GM21515 (cell line): ENCODE measurements at regions not wholly inside any gene's neighbourhood (a gene's known extent, or its start where the extent isn't known, plus 50 kb on each side); places are given as distances from the start of the nearest gene placed in this dataset.
"Not testable (repeated sequence)": the region's sequence is repeated elsewhere in the genome, so short reads cannot be mapped to it uniquely, and the experiment has no call there.

ENCODE experiments used
- ATAC-seq: cut with Tn5 transposase; IDR thresholded peaks from one replicate; pipeline ENCODE4 v1.9.1; 2021; ENCODE audit not compliant: unreplicated experiment

DNA sequence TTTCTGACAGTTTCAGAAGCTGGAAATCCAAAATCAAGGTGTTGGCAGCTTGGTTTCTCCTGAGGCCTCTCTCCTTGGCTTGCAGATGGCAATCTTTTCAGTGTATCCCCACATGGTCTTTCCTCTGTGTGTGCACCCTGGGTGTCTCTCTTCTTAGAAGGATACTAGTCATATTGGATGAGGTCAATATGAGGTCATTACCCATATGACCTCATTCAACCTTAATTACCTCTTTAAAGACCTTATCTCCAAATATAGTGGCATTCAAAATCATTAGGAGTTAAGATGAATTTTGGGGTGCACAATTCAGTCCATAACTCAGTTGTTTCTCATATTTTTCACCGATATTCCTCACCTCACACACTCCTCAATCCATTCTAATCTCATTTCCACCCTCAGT, 92.4 kb upstream of the TGM3 start:
- no peak for ATAC-seq

- ATAC-seq = no peak
These were observed 91.8 kb upstream of the TGM3 start for GRCh38 chr20:2204021-2204420.

DNA sequence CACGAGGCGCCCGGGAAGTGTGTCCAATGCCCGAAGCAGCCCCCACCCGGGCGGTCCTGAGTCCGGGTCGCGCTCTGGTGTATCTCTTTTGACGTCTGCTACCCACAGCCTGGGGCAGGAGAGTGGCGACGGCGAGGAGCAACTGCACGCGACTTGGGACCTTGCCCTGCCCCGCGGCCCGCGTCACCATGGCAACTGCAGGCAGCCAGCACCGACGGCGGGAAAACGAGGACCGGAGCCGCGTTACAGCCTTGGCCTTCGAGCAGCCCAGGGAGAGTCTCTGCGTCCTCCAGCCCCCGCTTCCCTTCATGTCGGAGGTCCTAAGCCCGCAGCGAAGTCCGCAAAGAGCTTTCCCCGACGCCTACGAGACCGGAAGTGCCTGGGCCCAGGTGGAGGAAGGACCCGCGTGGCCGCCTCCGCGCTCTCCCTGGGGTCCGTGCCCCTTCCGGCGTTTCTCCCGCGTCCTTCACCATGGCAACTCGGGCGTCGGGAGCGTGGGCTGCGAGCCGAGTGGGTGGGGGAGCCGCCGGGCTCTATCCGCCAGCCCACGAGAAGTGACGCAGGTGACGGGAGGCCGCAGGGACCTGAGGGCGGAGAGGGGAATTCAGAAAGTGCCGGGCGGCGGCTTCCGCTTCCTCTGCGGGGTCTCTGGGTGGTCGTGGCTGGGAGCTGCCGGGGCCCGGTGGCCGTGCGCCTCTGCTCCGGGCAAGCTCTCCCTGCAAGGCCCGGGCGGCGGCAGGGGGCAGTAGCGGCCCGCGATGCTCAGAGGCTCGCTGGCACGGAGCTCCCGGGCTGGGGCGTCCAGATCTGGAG, 88.6 kb upstream of the TGM3 start:
- peak; percentile 57 for ATAC-seq

DNA sequence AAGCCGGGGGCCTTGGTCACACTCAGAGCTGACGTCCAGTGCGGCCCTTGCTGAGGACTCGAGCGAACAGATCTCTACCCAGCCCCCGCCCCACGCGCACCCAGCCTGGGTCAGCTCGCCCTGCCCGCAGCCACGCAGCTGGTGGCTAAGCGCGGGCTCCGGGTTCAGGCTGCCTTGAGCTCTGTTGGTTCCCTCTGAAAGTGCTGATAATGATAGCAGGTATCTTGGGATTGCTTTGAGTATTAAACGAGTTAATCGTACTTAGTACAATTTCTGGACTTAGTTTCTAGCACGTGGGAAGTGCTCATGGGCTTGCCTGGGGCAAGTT, 88.1 kb upstream of the TGM3 start:
- peak; percentile 15 for ATAC-seq

DNA sequence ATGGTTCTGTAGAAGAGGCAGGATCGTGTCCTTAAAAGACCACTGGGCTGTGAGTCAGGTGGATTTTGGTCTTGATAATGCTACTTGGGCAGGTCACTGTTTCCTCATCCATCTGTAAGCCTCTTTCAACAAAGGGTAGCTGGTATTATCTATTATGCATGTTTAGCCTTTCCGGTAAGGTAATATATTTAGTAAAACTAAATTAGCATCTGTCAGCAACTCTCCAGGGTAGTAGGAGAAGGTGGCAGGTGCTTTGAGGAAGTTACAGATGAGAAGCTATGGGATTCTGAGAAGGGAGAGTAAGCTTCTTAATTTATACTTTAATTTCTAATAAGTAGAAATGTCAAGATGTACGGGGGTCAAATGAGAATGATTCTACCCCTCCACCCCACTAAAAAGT, 86.9 kb upstream of the TGM3 start:
- ATAC-seq = no peak

DNA sequence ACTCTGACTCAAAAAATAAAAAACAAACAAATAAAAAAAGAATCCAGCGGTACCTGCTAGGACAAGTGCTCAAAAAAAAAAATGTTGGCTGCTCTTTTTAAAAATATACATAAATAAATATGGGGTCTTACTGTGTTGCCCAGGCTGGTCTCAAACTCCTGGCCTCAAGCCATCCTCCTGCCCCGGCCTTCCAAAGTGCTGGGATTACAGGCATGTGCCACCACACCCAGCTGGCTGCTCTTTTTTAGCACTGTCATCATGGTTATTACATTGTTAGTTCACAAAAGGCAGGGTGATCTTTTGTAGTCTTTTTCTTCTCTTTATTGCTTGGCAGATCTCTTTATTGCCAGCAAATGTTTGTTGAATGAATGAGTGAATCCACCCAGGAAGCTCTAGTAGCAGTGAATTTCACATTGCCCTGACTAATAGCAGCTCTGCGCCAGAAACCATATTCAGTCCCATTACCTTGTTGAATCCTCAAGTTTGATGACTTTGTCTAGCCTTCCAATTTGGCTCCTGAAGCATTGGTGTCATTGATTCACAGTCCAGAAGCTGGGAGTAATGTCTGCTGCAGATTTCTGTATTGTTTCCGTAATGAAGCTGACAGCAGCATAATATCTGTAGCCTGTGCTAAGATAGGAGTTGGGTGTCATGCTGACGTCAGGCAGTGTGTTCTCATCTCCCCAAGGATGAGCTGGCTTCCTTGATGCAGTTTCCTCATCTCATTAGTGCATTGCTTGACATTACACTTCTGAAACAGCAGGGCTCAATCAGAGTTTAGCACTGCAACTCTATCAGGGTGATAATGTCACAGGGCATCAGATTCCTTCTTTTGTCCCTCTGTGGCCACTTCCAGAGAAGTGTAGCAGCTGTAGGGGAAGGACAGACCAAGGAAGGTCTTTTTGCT, 84.9 kb upstream of the TGM3 start:
- no peak for ATAC-seq

- no peak for ATAC-seq
These were observed 83.3 kb upstream of the TGM3 start for GRCh38 chr20:2212456-2213015.

GRCh38 chr20:2213401-2213800, 82.4 kb upstream of the TGM3 start:
- no peak for ATAC-seq

DNA sequence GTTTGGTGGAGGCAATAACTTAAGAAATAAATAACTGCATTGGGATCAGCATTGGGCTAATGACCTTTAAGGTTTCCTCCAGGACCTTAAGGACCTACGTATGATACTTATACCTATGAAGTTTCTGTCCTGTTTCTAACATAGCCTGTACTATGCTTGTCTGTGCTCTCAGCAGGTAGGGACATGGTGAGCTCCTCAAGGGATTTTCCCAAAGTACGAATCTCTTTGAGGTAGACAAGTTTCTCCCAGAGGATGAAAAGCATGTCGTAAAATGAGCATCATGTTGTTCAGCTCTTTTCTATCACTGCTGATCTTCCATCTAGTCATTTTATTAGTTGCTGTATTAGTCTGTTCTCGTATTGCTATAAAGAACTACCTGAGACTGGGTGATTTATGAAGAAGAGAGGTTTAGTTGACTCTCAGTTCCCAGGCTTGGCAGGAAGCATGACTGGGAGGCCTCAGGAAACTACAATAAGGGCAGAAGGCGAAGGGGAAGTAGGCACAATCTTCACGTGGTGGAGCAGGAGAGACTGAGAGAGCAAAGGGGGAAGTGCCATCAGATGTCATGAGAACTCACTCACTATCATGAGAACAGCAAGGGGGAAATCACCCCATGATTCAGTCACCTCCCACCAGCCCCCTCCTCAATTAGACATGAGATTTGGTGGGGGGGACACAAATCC, 77.8 kb upstream of the TGM3 start:
- no peak for ATAC-seq

DNA sequence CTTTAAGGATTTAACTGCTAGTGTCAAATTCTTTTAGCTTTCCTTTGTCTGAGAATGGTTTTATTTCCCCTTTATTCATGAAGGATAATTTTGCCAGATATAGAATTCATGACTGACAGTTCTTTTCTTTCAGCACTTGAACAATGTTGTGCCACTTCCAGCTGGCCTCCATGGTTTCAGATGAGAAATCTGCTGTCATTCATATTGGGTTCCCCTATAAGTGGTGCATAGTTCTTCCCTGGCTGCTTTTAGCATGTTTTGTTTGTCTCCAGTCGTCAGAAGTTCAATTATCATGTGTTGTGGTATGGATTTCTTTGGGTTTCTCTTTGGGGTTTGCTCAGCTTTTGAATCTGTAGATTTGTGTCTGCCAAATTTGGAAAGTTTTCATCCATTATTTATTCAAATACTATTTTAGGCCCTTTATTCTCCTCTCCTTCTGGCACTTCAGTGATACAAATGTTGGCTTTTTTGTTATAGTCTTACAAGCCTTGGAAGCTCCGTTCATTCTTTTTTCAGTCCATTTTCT, 76.3 kb upstream of the TGM3 start:
- ATAC-seq = no peak

DNA sequence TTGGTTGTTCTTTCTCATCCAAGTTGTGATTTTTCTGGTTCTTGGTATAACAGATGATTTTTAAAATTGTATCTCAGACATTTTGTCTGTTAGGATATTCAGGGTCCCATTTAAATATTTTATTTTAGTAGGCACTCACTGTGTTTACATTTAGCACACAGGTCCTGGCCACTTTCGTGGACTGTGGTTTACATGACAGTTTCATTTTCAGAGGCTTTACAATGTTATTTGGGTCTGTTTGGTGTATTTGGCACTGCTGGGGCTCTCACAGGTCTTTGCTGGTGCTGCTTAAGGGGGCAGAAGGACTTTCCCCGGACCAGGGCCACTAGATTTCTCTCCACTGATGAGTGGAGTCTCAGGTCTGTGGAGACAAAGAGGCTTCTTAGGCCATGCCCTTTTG, 75.5 kb upstream of the TGM3 start:
- ATAC-seq = no peak

- no peak for ATAC-seq
These were observed 73.9 kb upstream of the TGM3 start for GRCh38 chr20:2221921-2222320.

GRCh38 chr20:2223558-2224367, 72.0 kb upstream of the TGM3 start:
- ATAC-seq = no peak

DNA sequence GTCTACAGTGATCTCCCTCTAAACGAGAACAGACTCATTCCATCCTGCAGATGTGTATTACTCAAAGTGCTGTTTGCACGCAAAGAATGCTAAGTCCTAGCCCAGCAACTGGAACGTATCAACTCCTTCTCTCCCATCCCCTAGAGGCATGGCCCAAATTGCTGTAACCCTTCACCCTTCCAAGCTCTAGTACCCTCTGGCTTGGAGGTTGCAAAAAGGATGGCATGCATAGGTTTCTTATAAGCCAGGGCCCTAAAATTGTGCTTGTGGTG, 71.5 kb upstream of the TGM3 start:
- ATAC-seq = no peak

DNA sequence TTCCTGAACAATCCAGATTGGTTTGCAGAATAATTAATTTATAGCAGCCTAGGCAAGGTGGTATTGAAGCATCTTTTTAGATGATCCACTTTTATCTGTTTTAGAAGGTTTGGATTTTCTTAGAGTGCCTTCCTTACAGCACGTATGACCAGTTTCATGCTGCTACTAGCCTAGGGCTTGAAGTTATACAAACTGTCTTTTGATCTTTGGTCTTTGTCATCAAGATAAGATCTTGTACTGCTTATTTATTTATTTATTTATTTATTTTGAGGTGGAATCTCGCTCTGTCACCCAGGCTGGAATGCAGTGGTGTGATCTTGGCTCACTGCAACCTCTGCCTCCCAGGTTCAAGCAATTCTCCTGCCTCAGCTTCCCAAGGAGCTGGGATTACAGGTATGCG, 68.5 kb upstream of the TGM3 start:
- ATAC-seq = not testable (repeated sequence)

GRCh38 chr20:2227861-2228260, 67.9 kb upstream of the TGM3 start:
- no peak for ATAC-seq

DNA sequence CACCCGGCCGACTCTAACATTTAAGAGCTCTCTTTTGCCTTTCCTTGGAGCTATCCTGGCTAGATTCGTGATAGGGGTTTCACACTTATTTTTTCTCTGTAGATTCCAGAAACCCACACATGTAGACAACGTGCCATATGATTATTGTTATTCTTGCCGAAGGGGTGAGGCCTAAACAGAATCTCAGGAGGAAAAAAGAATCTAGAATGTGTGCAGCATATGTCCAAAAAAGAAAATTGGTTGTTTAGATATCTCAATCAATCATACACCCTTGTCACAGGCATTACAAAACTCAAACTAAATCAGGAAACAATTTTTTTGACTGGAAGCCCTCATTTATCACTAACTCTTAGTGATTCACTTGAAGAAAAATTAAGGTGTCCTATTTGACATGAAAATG, 66.9 kb upstream of the TGM3 start:
- ATAC-seq = no peak

DNA sequence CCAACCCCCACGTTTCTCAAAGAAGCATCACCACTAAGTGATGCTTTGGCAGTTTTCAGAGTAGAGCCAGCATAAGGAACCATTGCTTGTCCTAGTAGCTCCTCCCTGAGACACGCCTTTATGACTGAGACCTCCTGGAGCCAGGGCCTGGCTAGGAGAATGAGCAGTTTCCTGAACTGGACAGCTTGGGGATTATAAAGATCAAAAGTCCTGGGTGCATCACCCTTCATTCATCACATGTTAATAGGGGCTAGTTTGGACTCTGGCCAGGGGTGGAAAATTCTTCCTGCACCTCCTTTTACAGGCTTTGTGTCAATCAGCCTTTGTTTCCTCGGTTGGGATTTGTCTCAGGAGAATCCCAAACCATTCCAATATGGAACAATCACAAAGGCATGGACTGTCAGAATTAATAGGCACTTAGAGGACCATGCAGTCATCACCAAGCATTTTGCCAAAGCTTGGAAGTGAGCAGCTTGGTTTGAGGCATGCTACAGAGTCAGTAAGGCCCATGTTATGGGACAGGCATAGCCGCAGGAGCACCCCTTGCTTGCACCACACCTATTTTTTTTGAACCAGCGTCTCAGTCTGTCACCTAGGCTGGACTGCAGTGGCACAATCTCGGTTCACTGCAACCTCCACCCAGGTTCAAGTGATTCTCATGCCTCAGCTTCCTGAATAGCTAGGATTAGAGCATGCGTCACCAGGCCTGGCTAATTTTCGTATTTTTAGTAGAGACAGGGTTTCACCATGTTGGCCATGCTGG, 64.9 kb upstream of the TGM3 start:
- no peak for ATAC-seq

GRCh38 chr20:2231701-2232100, 64.1 kb upstream of the TGM3 start:
- ATAC-seq = no peak

- ATAC-seq = no peak
These were observed 61.1 kb upstream of the TGM3 start for GRCh38 chr20:2234598-2235191.
